ENCODE measurements at regions not wholly inside any gene's neighbourhood (a gene's known extent, or its start where the extent isn't known, plus 50 kb on each side); places are given as distances from the start of the nearest gene placed in this dataset.

- no peak for DNase-seq (ENCODE audit: low spot score)
Measured at GRCh38 chr5:152337484-152337883, 67.6 kb downstream of the NMUR2 start.

- no peak for DNase-seq (ENCODE audit: low spot score)
Measured at GRCh38 chr5:152335461-152335860, 69.6 kb downstream of the NMUR2 start.

GRCh38 chr5:152332716-152333460, 72.2 kb downstream of the NMUR2 start:
- DNase-seq (ENCODE audit: low spot score) = no peak

GRCh38 chr5:152331718-152332117, 73.4 kb downstream of the NMUR2 start:
- no peak for DNase-seq (ENCODE audit: low spot score)

GRCh38 chr5:152331006-152331405, 74.1 kb downstream of the NMUR2 start:
- no peak for DNase-seq (ENCODE audit: low spot score)

- no peak for DNase-seq (ENCODE audit: low spot score)
Measured at GRCh38 chr5:152329761-152330283, 75.3 kb downstream of the NMUR2 start.

- no peak for DNase-seq (ENCODE audit: low spot score)
Measured at GRCh38 chr5:152329207-152329606, 75.9 kb downstream of the NMUR2 start.

- no peak for DNase-seq (ENCODE audit: low spot score)
Measured at GRCh38 chr5:152315942-152316341, 89.1 kb downstream of the NMUR2 start.

- no peak for DNase-seq (ENCODE audit: low spot score)
Measured at GRCh38 chr5:152314196-152314829, 90.8 kb downstream of the NMUR2 start.

- no peak for DNase-seq (ENCODE audit: low spot score)
Measured at GRCh38 chr5:152309926-152310450, 95.1 kb downstream of the NMUR2 start.

GRCh38 chr5:152306386-152306785, 98.7 kb downstream of the NMUR2 start:
- DNase-seq (ENCODE audit: low spot score) = no peak

GRCh38 chr5:152305525-152305924, 99.6 kb downstream of the NMUR2 start:
- DNase-seq (ENCODE audit: low spot score) = no peak

GRCh38 chr5:152303841-152304240, 101.2 kb downstream of the NMUR2 start:
- no peak for DNase-seq (ENCODE audit: low spot score)

GRCh38 chr5:152297866-152298265, 107.2 kb downstream of the NMUR2 start:
- no peak for DNase-seq (ENCODE audit: low spot score)

GRCh38 chr5:152293189-152293588, 111.9 kb downstream of the NMUR2 start:
- no peak for DNase-seq (ENCODE audit: low spot score)

- DNase-seq (ENCODE audit: low spot score) = no peak
Measured at GRCh38 chr5:152290181-152290580, 114.9 kb downstream of the NMUR2 start.

- no peak for DNase-seq (ENCODE audit: low spot score)
Measured at GRCh38 chr5:152288917-152289595, 116.0 kb downstream of the NMUR2 start.

GRCh38 chr5:152288499-152288898, 116.6 kb downstream of the NMUR2 start:
- no peak for DNase-seq (ENCODE audit: low spot score)

- no peak for DNase-seq (ENCODE audit: low spot score)
Measured at GRCh38 chr5:152285764-152286163, 119.3 kb downstream of the NMUR2 start.

- DNase-seq (ENCODE audit: low spot score) = no peak
Measured at GRCh38 chr5:152282331-152282730, 122.7 kb downstream of the NMUR2 start.

- no peak for DNase-seq (ENCODE audit: low spot score)
Measured at GRCh38 chr5:152277936-152278335, 127.1 kb downstream of the NMUR2 start.

GRCh38 chr5:152274224-152274623, 130.9 kb downstream of the NMUR2 start:
- DNase-seq (ENCODE audit: low spot score) = no peak

GRCh38 chr5:152271420-152271819, 133.7 kb downstream of the NMUR2 start:
- DNase-seq (ENCODE audit: low spot score) = peak; percentile 68

All from SW480 (cell line).